B cell (primary cell): ENCODE measurements at regions not wholly inside any gene's neighbourhood (a gene's known extent, or its start where the extent isn't known, plus 50 kb on each side); places are given as distances from the start of the nearest gene placed in this dataset.

Experiments used
- ATAC-seq: fragments of 200-7000 bp; cut with Tn5 transposase; one replicate; pipeline ENCODE4 v1.10.0; 2021; ENCODE audit warnings: low read depth, mild to moderate bottlenecking, moderate number of reproducible peaks, moderate library complexity
- CTCF ChIA-PET: fragments of 350-600 bp; sonication (Branson Sonifier 250); formaldehyde crosslinking; loops from one replicate; lab custom pipeline; 2021; ENCODE audit warnings: antibody characterized with exemption, inconsistent platforms; lab: Charles Lee
- POLR2A ChIA-PET: fragments of 350-600 bp; sonication (Branson Sonifier 250); formaldehyde crosslinking; loops from one replicate; lab custom pipeline; 2021; ENCODE audit warnings: antibody characterized with exemption; lab: Charles Lee
- DNase-seq: peaks from one replicate; pipeline ENCODE4 v3.0.0; 2013
- H2AFZ ChIP-seq: 2 replicates; pipeline ENCODE4 v1.6.1; 2012; ENCODE audit warnings: mild to moderate bottlenecking, low read depth, low read length; ENCODE audit not compliant: insufficient read depth, poor library complexity, severe bottlenecking
- H3K27ac ChIP-seq, 2 donors: 1 replicate in 1 of 2; 2 replicates in 1 of 2; pipeline ENCODE4 v1.5.1; 2012 to 2013; ENCODE audit warnings: low read length in 2 of 2, mild to moderate bottlenecking in 2 of 2, moderate library complexity in 1 of 2
- H3K27me3 ChIP-seq, 4 experiments: fragments of 200-600 bp in 1 of 4; sonication (generic) in 1 of 4; replicated peaks in 1 of 4; 1 replicate in 2 of 4; 2 replicates in 2 of 4; pipeline versions ENCODE4 v1.6.1 to v1.7.0; 2013 to 2016; ENCODE audit warnings: low read length in 3 of 4, mild to moderate bottlenecking in 2 of 4, mixed read lengths in 1 of 4, moderate library complexity in 1 of 4; ENCODE audit not compliant: insufficient read depth in 4 of 4, control insufficient read depth in 3 of 4; ENCODE audit errors: control extremely low read depth in 1 of 4
- H3K36me3 ChIP-seq, 2 experiments: replicated peaks in 1 of 2; 1 replicate in 1 of 2; 2 replicates in 1 of 2; pipeline versions ENCODE4 v1.6.1 to v1.7.1; 2013; ENCODE audit warnings: low read length in 1 of 2; ENCODE audit not compliant: insufficient read depth in 2 of 2, control insufficient read depth in 1 of 2; ENCODE audit errors: control extremely low read depth in 1 of 2, extremely low read depth in 1 of 2
- H3K4me1 ChIP-seq, 2 donors: fragments of 200-600 bp in 1 of 2; sonication (generic) in 1 of 2; 1 replicate in 1 of 2; 2 replicates in 1 of 2; pipeline versions ENCODE4 v1.5.1 to v1.6.1; 2013 to 2017; ENCODE audit warnings: low read length in 2 of 2; ENCODE audit not compliant: control insufficient read depth in 2 of 2, insufficient read depth in 2 of 2
- H3K4me2 ChIP-seq: replicated peaks from 2 replicates; pipeline ENCODE3; 2012; ENCODE audit warnings: mild to moderate bottlenecking, low read depth, low read length; ENCODE audit not compliant: poor library complexity, severe bottlenecking
- H3K4me3 ChIP-seq, 5 experiments: fragments of 200-600 bp in 1 of 5; sonication (generic) in 1 of 5; 1 replicate in 3 of 5; 2 replicates in 2 of 5; pipeline versions ENCODE4 v1.5.1 to v1.7.0; 2011 to 2016; ENCODE audit warnings: low read length in 4 of 5, mild to moderate bottlenecking in 4 of 5, low read depth in 2 of 5, control low read depth in 1 of 5, moderate library complexity in 1 of 5; ENCODE audit not compliant: insufficient read depth in 1 of 5; ENCODE audit errors: control extremely low read depth in 1 of 5, extremely low read depth in 1 of 5
- H3K79me2 ChIP-seq: fragments of 200-600 bp; sonication (generic); one replicate; pipeline ENCODE4 v1.6.0; 2016; ENCODE audit warnings: low read length; ENCODE audit not compliant: control insufficient read depth, insufficient read depth
- H3K9ac ChIP-seq: fragments of 200-600 bp; sonication (generic); 2 replicates; pipeline ENCODE4 v1.6.1; 2017; ENCODE audit warnings: mild to moderate bottlenecking, low read length, moderate library complexity
- H3K9me3 ChIP-seq, 3 donors: one replicate each; pipeline versions ENCODE4 v1.6.1 to v1.7.1; 2013; ENCODE audit warnings: low read length in 2 of 3; ENCODE audit not compliant: control insufficient read depth in 2 of 3, insufficient read depth in 1 of 3; ENCODE audit errors: control extremely low read depth in 1 of 3
- H4K20me1 ChIP-seq: 2 replicates; pipeline ENCODE4 v1.6.0; 2012; ENCODE audit warnings: mild to moderate bottlenecking, low read length; ENCODE audit not compliant: insufficient read depth, control insufficient read depth, poor library complexity, severe bottlenecking
- H3K27ac Mint-ChIP-seq: one replicate; pipeline ENCODE4 v1.8.0; 2021; ENCODE audit warnings: mixed read lengths
- H3K27me3 Mint-ChIP-seq: one replicate; pipeline ENCODE4 v1.8.0; 2021; ENCODE audit warnings: mixed read lengths
- H3K4me1 Mint-ChIP-seq: one replicate; pipeline ENCODE4 v1.8.0; 2021; ENCODE audit warnings: mixed read lengths
- H3K4me3 Mint-ChIP-seq: one replicate; pipeline ENCODE4 v1.8.0; 2021; ENCODE audit warnings: mixed read lengths
- H3K9me3 Mint-ChIP-seq: one replicate; pipeline ENCODE4 v1.8.0; 2022; ENCODE audit warnings: mixed read lengths; ENCODE audit not compliant: insufficient read depth
- EZH2 ChIP-seq: IDR thresholded peaks from 2 replicates; pipeline ENCODE4 v1.6.1; 2012; ENCODE audit warnings: borderline replicate concordance, low read depth, mild to moderate bottlenecking, moderate library complexity, low read length; ENCODE audit not compliant: insufficient read depth, poor library complexity, severe bottlenecking
- WGBS: methylation state at CpG from one replicate; pipeline ENCODE4 v1.1.5; 2013; ENCODE audit warnings: missing lambda C conversion rate; ENCODE audit not compliant: insufficient coverage; 5-methylcytosine and 5-hydroxymethylcytosine counted together
- intact Hi-C: fragments of 100-400 bp; cut with micrococcal nuclease; formaldehyde crosslinking; loops from one replicate; pipeline ENCODE4 v1.10.0; 2022
- TF ChIP-seq, protein P1 (sequence below): fragments of 200-600 bp; IDR thresholded peaks from one replicate; pipeline ENCODE4 v1.8.0; 2022; ENCODE audit warnings: antibody characterized with exemption, mild to moderate bottlenecking

GRCh38 chr12:28618772-28619171, 428.5 kb downstream of the CCDC91 start:
- Mint-ChIP-seq H3K4me1 (no peaks in the 10 kb centered on the region), H3K4me3 (no peak overlapping the region), H3K27me3 (no peaks in the 10 kb centered on the region), H3K27ac (no peak overlapping the region), H3K9me3 (no peaks in the 10 kb centered on the region)
- Histone ChIP-seq H3K27me3 (no peaks in the 10 kb centered on the region), H3K79me2 (no peaks in the 10 kb centered on the region), H3K4me1 (no peaks in the 10 kb centered on the region), H3K9me3 (no peaks in the 10 kb centered on the region), H3K36me3 (no peaks in the 10 kb centered on the region), H3K9ac (no peak overlapping the region), H3K27ac (no peak overlapping the region), H3K4me3 (no peak overlapping the region), H2AFZ (no peak overlapping the region), H4K20me1 (no peaks in the 10 kb centered on the region), H3K4me2 (no peak overlapping the region)
- intact Hi-C loops: no loop called here
- no CpG with 5 or more reads among the region's 3 CpGs for WGBS
- POLR2A ChIA-PET: no interaction called here
- DNase-seq (no peak), ATAC-seq (no peak)
- no peak for TF ChIP-seq EZH2
- TF ChIP-seq, protein P1, sequence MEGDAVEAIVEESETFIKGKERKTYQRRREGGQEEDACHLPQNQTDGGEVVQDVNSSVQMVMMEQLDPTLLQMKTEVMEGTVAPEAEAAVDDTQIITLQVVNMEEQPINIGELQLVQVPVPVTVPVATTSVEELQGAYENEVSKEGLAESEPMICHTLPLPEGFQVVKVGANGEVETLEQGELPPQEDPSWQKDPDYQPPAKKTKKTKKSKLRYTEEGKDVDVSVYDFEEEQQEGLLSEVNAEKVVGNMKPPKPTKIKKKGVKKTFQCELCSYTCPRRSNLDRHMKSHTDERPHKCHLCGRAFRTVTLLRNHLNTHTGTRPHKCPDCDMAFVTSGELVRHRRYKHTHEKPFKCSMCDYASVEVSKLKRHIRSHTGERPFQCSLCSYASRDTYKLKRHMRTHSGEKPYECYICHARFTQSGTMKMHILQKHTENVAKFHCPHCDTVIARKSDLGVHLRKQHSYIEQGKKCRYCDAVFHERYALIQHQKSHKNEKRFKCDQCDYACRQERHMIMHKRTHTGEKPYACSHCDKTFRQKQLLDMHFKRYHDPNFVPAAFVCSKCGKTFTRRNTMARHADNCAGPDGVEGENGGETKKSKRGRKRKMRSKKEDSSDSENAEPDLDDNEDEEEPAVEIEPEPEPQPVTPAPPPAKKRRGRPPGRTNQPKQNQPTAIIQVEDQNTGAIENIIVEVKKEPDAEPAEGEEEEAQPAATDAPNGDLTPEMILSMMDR: no peak
- CTCF ChIA-PET: no interaction called here

DNA sequence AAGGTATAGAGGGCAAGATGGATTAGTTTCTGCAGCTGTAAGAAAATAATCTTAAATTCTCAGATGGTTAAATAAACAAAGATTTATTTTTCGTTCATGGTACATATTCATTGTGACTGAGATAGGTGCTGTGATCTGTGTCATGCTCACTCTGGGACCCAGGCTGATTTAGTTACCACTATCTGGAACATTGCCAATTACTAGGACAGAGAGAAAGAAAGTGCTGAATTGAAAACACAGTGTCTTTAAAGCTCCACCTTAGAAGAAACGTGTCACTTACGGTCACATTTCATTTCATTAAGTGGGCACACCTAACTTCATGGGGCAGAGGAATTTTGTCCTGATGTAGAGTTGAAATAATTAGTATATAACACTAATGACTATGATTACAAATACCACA, 430.0 kb downstream of the CCDC91 start:
- Histone ChIP-seq H4K20me1 (no peaks in the 10 kb centered on the region), H3K4me3 (no peak overlapping the region), H3K4me2 (no peak overlapping the region), H3K9ac (no peak overlapping the region), H2AFZ (no peak overlapping the region), H3K36me3 (no peaks in the 10 kb centered on the region), H3K27me3 (no peaks in the 10 kb centered on the region), H3K27ac (no peak overlapping the region), H3K4me1 (no peaks in the 10 kb centered on the region), H3K9me3 (no peaks in the 10 kb centered on the region), H3K79me2 (no peaks in the 10 kb centered on the region)
- no peak overlapping the region for H3K4me3 Mint-ChIP-seq
- H3K27me3 Mint-ChIP-seq: no peaks in the 10 kb centered on the region
- no CpG with 5 or more reads among the region's 3 CpGs for WGBS
- intact Hi-C loops: no loop called here
- CTCF ChIA-PET: no interaction called here
- ATAC-seq (no peak), DNase-seq (no peak)
- POLR2A ChIA-PET: no interaction called here
- no peak overlapping the region for H3K27ac Mint-ChIP-seq
- TF ChIP-seq EZH2: no peak
- TF ChIP-seq, protein P1: no peak
- H3K4me1 Mint-ChIP-seq: no peaks in the 10 kb centered on the region
- no peaks in the 10 kb centered on the region for H3K9me3 Mint-ChIP-seq
